SJSA1 (cell line): ENCODE measurements at regions not wholly inside any gene's neighbourhood (a gene's known extent, or its start where the extent isn't known, plus 50 kb on each side); places are given as distances from the start of the nearest gene placed in this dataset.

Source experiments
- DNase-seq, 2 experiments: peaks; one replicate each; pipeline ENCODE4 v3.0.0-alpha.2; 2015 to 2020; ENCODE audit warnings: low spot score in 2 of 2, low read depth in 1 of 2
- H3K27ac ChIP-seq: fragments of 250-450 bp; sonication (Bioruptor Pico); 2 replicates; pipeline ENCODE4 v1.5.1; 2020; ENCODE audit warnings: mild to moderate bottlenecking, moderate library complexity
- H3K27me3 ChIP-seq: fragments of 250-450 bp; sonication (Bioruptor Pico); replicated peaks from 2 replicates; pipeline ENCODE4 v1.5.1; 2020; ENCODE audit warnings: mild to moderate bottlenecking, moderate library complexity
- H3K36me3 ChIP-seq: fragments of 250-450 bp; sonication (Bioruptor Pico); 2 replicates; pipeline ENCODE4 v1.5.1; 2020; ENCODE audit warnings: mild to moderate bottlenecking
- H3K4me1 ChIP-seq: fragments of 250-450 bp; sonication (Bioruptor Pico); replicated peaks from 2 replicates; pipeline ENCODE4 v1.6.1; 2021; ENCODE audit warnings: mild to moderate bottlenecking
- H3K4me3 ChIP-seq: fragments of 250-450 bp; sonication (Bioruptor Pico); 2 replicates; pipeline ENCODE4 v1.5.1; 2020; ENCODE audit warnings: mild to moderate bottlenecking
- H3K9me3 ChIP-seq: fragments of 250-450 bp; sonication (Bioruptor Pico); replicated peaks from 2 replicates; pipeline ENCODE4 v1.5.1; 2020; ENCODE audit warnings: mild to moderate bottlenecking

- H3K27me3 ChIP-seq = no peaks in the 10 kb centered on the region
- H3K4me1 ChIP-seq = peaks cover 23% of the 10 kb centered on the region
- no peak overlapping the region for H3K4me3 ChIP-seq
- H3K36me3 ChIP-seq = no peaks in the 10 kb centered on the region
- peak overlapping the region; percentile 80 for H3K27ac ChIP-seq
- DNase-seq = peak; percentile 72 to 94
- H3K9me3 ChIP-seq = no peaks in the 10 kb centered on the region
Observed at GRCh38 chr13:104015646-104016396, 949.6 kb upstream of the SLC10A2 start.

- Histone ChIP-seq H3K27ac (peak overlapping the region; percentile 80), H3K9me3 (no peaks in the 10 kb centered on the region), H3K36me3 (no peaks in the 10 kb centered on the region), H3K4me1 (peaks cover 23% of the 10 kb centered on the region), H3K27me3 (no peaks in the 10 kb centered on the region), H3K4me3 (no peak overlapping the region)
- peak in 1 of 2 experiments; percentile 76 for DNase-seq
Observed at GRCh38 chr13:104014803-104015645, 948.8 kb upstream of the SLC10A2 start.

- Histone ChIP-seq H3K4me1 (peaks cover 40% of the 10 kb centered on the region), H3K36me3 (no peaks in the 10 kb centered on the region), H3K9me3 (no peaks in the 10 kb centered on the region), H3K4me3 (no peak overlapping the region), H3K27ac (no peak overlapping the region), H3K27me3 (no peaks in the 10 kb centered on the region)
- no peak for DNase-seq
Observed at GRCh38 chr13:104011505-104012241, 945.5 kb upstream of the SLC10A2 start.

GRCh38 chr13:104008541-104009435 is 942.6 kb upstream of the SLC10A2 start:
- Histone ChIP-seq H3K27ac (no peak overlapping the region), H3K36me3 (no peaks in the 10 kb centered on the region), H3K9me3 (no peaks in the 10 kb centered on the region), H3K4me1 (peaks cover 20% of the 10 kb centered on the region), H3K4me3 (no peak overlapping the region), H3K27me3 (no peaks in the 10 kb centered on the region)
- peak in 1 of 2 experiments; percentile 86 for DNase-seq

- H3K36me3 ChIP-seq = no peaks in the 10 kb centered on the region
- no peak for DNase-seq
- no peak overlapping the region for H3K27ac ChIP-seq
- H3K27me3 ChIP-seq = no peaks in the 10 kb centered on the region
- no peaks in the 10 kb centered on the region for H3K9me3 ChIP-seq
- H3K4me1 ChIP-seq = peaks cover 20% of the 10 kb centered on the region
- no peak overlapping the region for H3K4me3 ChIP-seq
Observed at GRCh38 chr13:104008075-104008474, 941.9 kb upstream of the SLC10A2 start.

- H3K4me3 ChIP-seq = no peak overlapping the region
- H3K27ac ChIP-seq = no peak overlapping the region
- no peaks in the 10 kb centered on the region for H3K36me3 ChIP-seq
- H3K27me3 ChIP-seq = no peaks in the 10 kb centered on the region
- H3K4me1 ChIP-seq = peaks cover 20% of the 10 kb centered on the region
- peak in 1 of 2 experiments; percentile 41 for DNase-seq
- H3K9me3 ChIP-seq = no peaks in the 10 kb centered on the region
Observed at GRCh38 chr13:104006625-104007075, 940.4 kb upstream of the SLC10A2 start.

GRCh38 chr13:104004572-104004971 is 938.4 kb upstream of the SLC10A2 start:
- Histone ChIP-seq H3K27ac (no peak overlapping the region), H3K36me3 (no peaks in the 10 kb centered on the region), H3K4me1 (peaks cover 20% of the 10 kb centered on the region), H3K9me3 (no peaks in the 10 kb centered on the region), H3K4me3 (no peak overlapping the region), H3K27me3 (no peaks in the 10 kb centered on the region)
- DNase-seq = no peak

- Histone ChIP-seq H3K4me3 (no peak overlapping the region), H3K27ac (no peak overlapping the region), H3K27me3 (no peaks in the 10 kb centered on the region), H3K36me3 (no peaks in the 10 kb centered on the region), H3K4me1 (peaks cover 7% of the 10 kb centered on the region), H3K9me3 (no peaks in the 10 kb centered on the region)
- DNase-seq = no peak
Observed at GRCh38 chr13:104002216-104002615, 936.0 kb upstream of the SLC10A2 start.

- Histone ChIP-seq H3K4me3 (no peak overlapping the region), H3K27ac (no peak overlapping the region), H3K36me3 (no peaks in the 10 kb centered on the region), H3K9me3 (no peaks in the 10 kb centered on the region), H3K27me3 (no peaks in the 10 kb centered on the region), H3K4me1 (peaks cover 4% of the 10 kb centered on the region)
- no peak for DNase-seq
Observed at GRCh38 chr13:104001766-104002165, 935.5 kb upstream of the SLC10A2 start.

GRCh38 chr13:103996733-103997132 is 930.5 kb upstream of the SLC10A2 start:
- Histone ChIP-seq H3K27me3 (no peaks in the 10 kb centered on the region), H3K27ac (no peak overlapping the region), H3K4me3 (no peak overlapping the region), H3K9me3 (no peaks in the 10 kb centered on the region), H3K4me1 (no peaks in the 10 kb centered on the region), H3K36me3 (no peaks in the 10 kb centered on the region)
- no peak for DNase-seq

GRCh38 chr13:103983948-103984347 is 917.7 kb upstream of the SLC10A2 start:
- H3K4me3 ChIP-seq = no peak overlapping the region
- H3K9me3 ChIP-seq = no peaks in the 10 kb centered on the region
- H3K27ac ChIP-seq = no peak overlapping the region
- H3K27me3 ChIP-seq = peaks cover 3% of the 10 kb centered on the region; the same call in 1 of the 2 replicates
- no peaks in the 10 kb centered on the region for H3K4me1 ChIP-seq
- no peaks in the 10 kb centered on the region for H3K36me3 ChIP-seq
- no peak for DNase-seq

GRCh38 chr13:103976371-103976770 is 910.2 kb upstream of the SLC10A2 start:
- no peak overlapping the region for H3K27ac ChIP-seq
- H3K4me1 ChIP-seq = no peaks in the 10 kb centered on the region
- H3K4me3 ChIP-seq = no peak overlapping the region
- no peaks in the 10 kb centered on the region for H3K9me3 ChIP-seq
- DNase-seq = no peak
- H3K36me3 ChIP-seq = no peaks in the 10 kb centered on the region
- H3K27me3 ChIP-seq = no peaks in the 10 kb centered on the region

GRCh38 chr13:103973740-103974139 is 907.5 kb upstream of the SLC10A2 start:
- Histone ChIP-seq H3K27ac (no peak overlapping the region), H3K9me3 (no peaks in the 10 kb centered on the region), H3K4me3 (no peak overlapping the region), H3K4me1 (no peaks in the 10 kb centered on the region), H3K27me3 (no peaks in the 10 kb centered on the region), H3K36me3 (no peaks in the 10 kb centered on the region)
- no peak for DNase-seq
